Kidney epithelial cell (primary cell): ENCODE measurements at regions not wholly inside any gene's neighbourhood (a gene's known extent, or its start where the extent isn't known, plus 50 kb on each side); places are given as distances from the start of the nearest gene placed in this dataset.

ENCODE experiments used
- DNase-seq: peaks from one replicate; pipeline ENCODE4 v3.0.0-alpha.2; 2010; ENCODE audit warnings: low read depth
- H3K27me3 ChIP-seq: 2 replicates; pipeline ENCODE4 v1.6.0; 2011; ENCODE audit warnings: low read length; ENCODE audit not compliant: control insufficient read depth, insufficient read depth
- H3K36me3 ChIP-seq: 2 replicates; pipeline ENCODE4 v1.5.1; 2011; ENCODE audit warnings: low read length; ENCODE audit not compliant: control insufficient read depth, insufficient read depth
- H3K4me3 ChIP-seq: 2 replicates; pipeline ENCODE4 v1.5.1; 2011; ENCODE audit warnings: low read depth, mild to moderate bottlenecking, control low read depth, low read length
- TF ChIP-seq, protein P1 (sequence below): IDR thresholded peaks from 2 replicates; pipeline ENCODE4 v1.5.1; 2011; ENCODE audit warnings: mild to moderate bottlenecking, moderate library complexity, low read length, control low read depth, inconsistent platforms; ENCODE audit not compliant: insufficient read depth, poor library complexity, severe bottlenecking

DNA sequence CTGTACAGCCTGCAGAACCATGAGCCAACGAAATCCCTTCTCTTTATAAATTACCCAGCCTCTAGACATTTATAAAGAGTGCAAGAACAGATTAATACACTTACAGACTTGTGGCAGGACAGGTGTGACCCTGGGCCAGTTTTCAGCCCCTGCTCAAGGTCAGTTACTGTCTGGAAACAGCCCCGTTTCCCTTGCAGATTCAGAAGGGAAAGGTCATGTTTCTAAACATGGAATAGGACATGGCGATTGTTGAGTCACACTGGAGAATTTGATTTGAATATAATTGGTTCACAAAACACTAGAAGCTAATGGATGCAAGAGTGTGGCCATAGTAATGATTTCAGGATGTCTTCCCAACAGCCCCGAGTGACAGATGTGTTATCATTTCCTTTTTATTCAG is 248.8 kb downstream of the DLL1 start:
- Histone ChIP-seq H3K27me3 (no peaks in the 10 kb centered on the region), H3K4me3 (no peak overlapping the region), H3K36me3 (no peaks in the 10 kb centered on the region)
- DNase-seq: no peak
- TF ChIP-seq, protein P1, sequence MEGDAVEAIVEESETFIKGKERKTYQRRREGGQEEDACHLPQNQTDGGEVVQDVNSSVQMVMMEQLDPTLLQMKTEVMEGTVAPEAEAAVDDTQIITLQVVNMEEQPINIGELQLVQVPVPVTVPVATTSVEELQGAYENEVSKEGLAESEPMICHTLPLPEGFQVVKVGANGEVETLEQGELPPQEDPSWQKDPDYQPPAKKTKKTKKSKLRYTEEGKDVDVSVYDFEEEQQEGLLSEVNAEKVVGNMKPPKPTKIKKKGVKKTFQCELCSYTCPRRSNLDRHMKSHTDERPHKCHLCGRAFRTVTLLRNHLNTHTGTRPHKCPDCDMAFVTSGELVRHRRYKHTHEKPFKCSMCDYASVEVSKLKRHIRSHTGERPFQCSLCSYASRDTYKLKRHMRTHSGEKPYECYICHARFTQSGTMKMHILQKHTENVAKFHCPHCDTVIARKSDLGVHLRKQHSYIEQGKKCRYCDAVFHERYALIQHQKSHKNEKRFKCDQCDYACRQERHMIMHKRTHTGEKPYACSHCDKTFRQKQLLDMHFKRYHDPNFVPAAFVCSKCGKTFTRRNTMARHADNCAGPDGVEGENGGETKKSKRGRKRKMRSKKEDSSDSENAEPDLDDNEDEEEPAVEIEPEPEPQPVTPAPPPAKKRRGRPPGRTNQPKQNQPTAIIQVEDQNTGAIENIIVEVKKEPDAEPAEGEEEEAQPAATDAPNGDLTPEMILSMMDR: no peak

DNA sequence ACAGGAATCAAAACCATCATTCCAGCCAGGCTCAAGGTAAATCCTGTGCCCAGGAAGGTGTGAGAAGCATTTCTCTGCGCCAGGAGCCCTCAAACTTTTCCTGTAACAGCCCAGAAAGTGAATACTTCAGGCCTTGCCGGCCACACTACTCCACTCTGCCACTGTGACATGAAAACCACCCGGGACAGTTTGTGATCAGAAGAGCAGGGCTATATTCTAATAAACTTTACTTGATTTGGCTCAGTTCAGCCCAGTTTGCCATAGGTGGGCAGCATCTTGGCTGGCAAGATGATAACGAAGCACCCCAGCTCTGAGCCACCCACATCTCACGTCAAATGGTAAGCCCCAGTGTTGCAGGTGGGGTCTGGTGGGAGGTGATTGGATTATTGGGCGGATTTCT is 249.4 kb downstream of the DLL1 start:
- TF ChIP-seq, protein P1: no peak
- no peak for DNase-seq
- H3K4me3 ChIP-seq: no peak overlapping the region
- H3K36me3 ChIP-seq: no peaks in the 10 kb centered on the region
- H3K27me3 ChIP-seq: no peaks in the 10 kb centered on the region

DNA sequence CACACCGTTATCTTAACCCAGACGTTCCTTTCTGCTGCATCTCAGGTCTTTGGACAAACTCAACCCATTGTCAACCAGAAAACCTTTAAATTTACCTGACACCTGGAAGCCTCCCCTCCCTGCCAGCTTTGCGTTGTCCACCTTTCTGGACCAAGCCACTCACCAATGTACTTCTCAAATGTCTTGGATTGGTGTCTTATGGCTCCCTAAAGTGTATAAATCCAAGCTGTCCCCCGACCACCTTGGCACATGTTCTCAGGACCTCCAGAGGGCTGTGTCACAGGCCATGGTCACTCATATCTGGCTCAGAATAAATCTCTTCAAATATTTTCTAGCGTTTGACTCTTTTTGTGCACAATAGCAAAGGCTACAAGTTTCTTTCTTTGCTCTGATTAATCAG is 250.0 kb downstream of the DLL1 start:
- Histone ChIP-seq H3K27me3 (no peaks in the 10 kb centered on the region), H3K36me3 (no peaks in the 10 kb centered on the region), H3K4me3 (no peak overlapping the region)
- DNase-seq: no peak
- TF ChIP-seq, protein P1: no peak

DNA sequence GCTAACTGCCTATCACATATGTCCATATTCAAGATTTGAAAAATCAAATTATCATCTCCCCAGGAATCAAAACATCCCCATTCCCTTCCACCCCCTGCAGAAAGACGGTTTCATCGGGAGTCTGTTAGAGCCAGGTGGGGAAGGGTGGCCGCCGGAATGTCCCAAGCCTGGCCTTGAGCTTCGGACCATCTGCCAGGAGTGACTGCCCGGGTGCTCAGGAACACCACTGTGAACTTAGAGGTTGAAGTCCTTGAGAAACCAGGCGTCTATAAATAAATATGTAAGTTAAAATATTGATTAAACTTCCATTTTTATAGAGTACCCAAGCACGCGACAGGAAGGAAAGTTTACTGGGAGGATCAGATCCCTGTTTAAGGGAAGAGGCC is 250.8 kb downstream of the DLL1 start:
- Histone ChIP-seq H3K27me3 (no peaks in the 10 kb centered on the region), H3K36me3 (no peaks in the 10 kb centered on the region), H3K4me3 (no peak overlapping the region)
- TF ChIP-seq, protein P1: no peak
- DNase-seq: no peak

DNA sequence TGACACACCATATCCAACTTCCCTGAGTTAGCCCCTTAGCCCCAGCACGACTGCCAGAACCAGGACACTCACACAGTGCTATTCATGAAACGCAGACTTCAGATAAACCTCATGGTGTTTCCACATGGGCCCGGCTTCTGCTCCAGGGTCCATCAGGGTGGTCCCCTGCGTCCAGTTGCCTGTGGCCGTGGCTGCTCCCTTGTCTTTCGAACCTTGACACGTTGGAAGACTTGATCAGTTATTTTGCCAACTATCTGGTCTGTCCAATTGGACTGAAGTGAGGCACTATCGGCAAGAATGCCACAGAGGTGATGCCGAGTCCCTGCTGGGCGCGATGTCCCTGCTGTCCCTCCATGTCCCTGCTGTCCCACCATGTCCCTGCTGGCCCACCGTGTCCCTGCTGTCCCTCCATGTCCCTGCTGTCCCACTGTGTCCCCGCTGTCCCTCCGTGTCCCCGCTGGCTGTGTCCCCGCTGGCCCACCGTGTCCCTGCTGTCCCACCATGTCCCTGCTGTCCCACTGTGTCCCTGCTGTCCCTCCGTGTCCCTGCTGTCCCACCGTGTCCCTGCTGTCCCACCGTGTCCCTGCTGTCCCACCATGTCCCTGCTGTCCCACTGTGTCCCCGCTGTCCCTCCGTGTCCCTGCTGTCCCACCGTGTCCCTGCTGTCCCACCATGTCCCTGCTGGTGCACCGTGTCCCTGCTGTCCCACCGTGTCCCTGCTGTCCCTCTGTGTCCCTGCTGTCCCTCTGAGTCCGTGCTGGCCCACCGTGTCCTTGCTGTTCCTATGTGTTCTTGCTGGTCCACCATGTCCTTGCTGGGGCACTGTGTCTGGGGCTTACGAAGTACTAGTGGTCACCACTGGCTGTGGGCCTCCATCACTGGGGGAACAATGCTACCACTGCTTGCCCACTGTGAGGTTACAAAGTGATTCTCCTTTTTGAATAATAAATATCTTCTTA is 251.4 kb downstream of the DLL1 start:
- no peak for DNase-seq
- TF ChIP-seq, protein P1: no peak
- no peak overlapping the region for H3K4me3 ChIP-seq
- no peaks in the 10 kb centered on the region for H3K36me3 ChIP-seq
- H3K27me3 ChIP-seq: no peaks in the 10 kb centered on the region

DNA sequence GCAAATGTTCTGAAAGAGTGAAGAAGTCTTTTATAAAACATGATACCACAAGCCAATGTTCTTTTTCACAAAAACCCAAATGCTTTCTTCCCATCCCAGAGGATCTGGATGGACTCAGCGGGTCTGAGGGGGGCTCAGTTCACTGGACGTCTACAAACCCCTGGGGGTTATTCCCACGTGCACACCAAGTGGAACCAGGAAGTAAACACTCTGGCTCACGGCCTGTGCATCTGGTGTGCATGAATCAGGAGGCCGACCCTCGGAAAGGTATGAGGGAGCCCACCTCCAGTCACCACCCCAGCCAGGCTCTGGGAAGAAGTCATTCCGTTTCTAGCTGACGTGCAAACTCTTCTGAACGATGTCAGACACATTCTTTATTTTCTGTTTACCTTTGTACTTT is 252.2 kb downstream of the DLL1 start:
- TF ChIP-seq, protein P1: no peak
- DNase-seq: no peak
- Histone ChIP-seq H3K36me3 (no peaks in the 10 kb centered on the region), H3K4me3 (no peak overlapping the region), H3K27me3 (no peaks in the 10 kb centered on the region)
